Uterus (tissue), 2 donors: ENCODE measurements at regions not wholly inside any gene's neighbourhood (a gene's known extent, or its start where the extent isn't known, plus 50 kb on each side); places are given as distances from the start of the nearest gene placed in this dataset.

Source experiments
- CTCF ChIP-seq, 4 experiments: fragments of 200-600 bp in 2 of 4; fragments of 450-650 bp in 2 of 4; sonication (generic) in 2 of 4; IDR thresholded peaks; one replicate each; pipeline ENCODE4 v1.5.1; 2016 to 2019; ENCODE audit warnings: antibody characterized with exemption in 4 of 4, mild to moderate bottlenecking in 2 of 4, moderate library complexity in 1 of 4
- POLR2A ChIP-seq, 2 donors: fragments of 450-650 bp; IDR thresholded peaks; one replicate each; pipeline ENCODE4 v1.6.1; 2016; ENCODE audit warnings: antibody characterized with exemption in 2 of 2, mild to moderate bottlenecking in 1 of 2, moderate library complexity in 1 of 2

- TF ChIP-seq CTCF (IDR thresholded peaks at IDR 0.05) (no peak), POLR2A (IDR thresholded peaks at IDR 0.05) (no peak)
Measured at GRCh38 chr10:117675514-117676055, 133.0 kb downstream of the EMX2 start.
